ENCODE measurements at regions not wholly inside any gene's neighbourhood (a gene's known extent, or its start where the extent isn't known, plus 50 kb on each side); places are given as distances from the start of the nearest gene placed in this dataset.

DNA sequence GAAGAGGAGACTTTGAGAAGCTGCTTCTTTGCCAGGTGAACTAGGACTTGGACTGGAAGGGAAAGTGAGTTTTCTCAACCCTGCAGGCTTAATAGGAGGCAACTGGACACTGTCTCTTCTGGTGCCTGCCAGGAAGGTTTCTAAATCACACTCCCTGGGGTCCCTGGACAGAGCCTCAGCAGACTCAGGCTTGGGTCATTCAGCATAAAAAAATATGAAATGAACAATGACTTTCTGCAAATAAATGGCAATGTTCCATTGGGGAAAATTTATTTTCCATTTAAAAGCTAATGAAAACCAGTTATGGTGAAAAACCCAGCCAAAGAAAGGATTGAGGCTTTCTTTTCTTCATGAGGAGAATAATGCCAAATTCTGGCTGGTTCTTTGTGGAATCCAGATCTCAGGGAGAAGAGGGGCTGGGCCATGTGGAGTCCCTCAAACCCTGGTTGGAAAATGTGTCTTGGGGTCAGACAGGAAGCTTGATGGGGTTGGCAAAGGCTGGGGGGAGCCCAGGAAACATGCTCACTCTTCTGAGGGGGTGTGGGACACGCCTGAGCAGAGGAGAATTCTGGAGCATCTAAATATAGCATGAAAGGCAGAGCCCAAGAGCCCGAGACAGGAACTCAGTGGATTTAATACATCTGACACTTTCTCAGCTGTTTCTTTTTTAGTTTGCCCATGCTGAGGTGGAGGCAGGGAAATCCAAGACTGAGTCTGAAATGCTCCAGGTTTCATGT lies 65.2 kb upstream of the EMX2 start:
- no peaks in the 10 kb centered on the region for H3K9me3 ChIP-seq (ENCODE audit: control insufficient read depth, insufficient read depth, low read depth, low read length)
- H3K4me3 ChIP-seq (ENCODE audit: low read depth in 2 of 2, low read length in 2 of 2), result no peak overlapping the region
- peaks cover 3% of the 10 kb centered on the region; the same call in 1 of the 2 replicates for H3K27me3 ChIP-seq (ENCODE audit: control insufficient read depth, insufficient read depth, low read length)
- ChIA-PET CTCF (interaction anchor here (1.0 to 1.2 kb wide), 2 partner anchors 34 to 132 kb away, joined by 3 to 10 read pairs; no protein-coding TSS in a partner anchor), POLR2A (no interaction called here)
- H3K27ac ChIP-seq (ENCODE audit: low read length), result no peak overlapping the region
- intact Hi-C loops (cut with micrococcal nuclease; ENCODE audit: unreplicated experiment), result no loop called here
- BruUV-seq (replicated peaks), result no TSS peak
- DNase-seq (ENCODE audit: low read depth, low spot score) (no peak), ATAC-seq (no peak)
- no peak for TF ChIP-seq SIN3A (IDR thresholded peaks at IDR 0.05; ENCODE audit: borderline replicate concordance, insufficient read depth, low read depth, low read length)
- no peak for TF ChIP-seq TCF7L2 (IDR thresholded peaks at IDR 0.05; ENCODE audit: low read depth, low read length)
- TF ChIP-seq POLR2AphosphoS5 (IDR thresholded peaks at IDR 0.05; ENCODE audit: low read depth, low read length), result no peak
- TF ChIP-seq, protein P1, sequence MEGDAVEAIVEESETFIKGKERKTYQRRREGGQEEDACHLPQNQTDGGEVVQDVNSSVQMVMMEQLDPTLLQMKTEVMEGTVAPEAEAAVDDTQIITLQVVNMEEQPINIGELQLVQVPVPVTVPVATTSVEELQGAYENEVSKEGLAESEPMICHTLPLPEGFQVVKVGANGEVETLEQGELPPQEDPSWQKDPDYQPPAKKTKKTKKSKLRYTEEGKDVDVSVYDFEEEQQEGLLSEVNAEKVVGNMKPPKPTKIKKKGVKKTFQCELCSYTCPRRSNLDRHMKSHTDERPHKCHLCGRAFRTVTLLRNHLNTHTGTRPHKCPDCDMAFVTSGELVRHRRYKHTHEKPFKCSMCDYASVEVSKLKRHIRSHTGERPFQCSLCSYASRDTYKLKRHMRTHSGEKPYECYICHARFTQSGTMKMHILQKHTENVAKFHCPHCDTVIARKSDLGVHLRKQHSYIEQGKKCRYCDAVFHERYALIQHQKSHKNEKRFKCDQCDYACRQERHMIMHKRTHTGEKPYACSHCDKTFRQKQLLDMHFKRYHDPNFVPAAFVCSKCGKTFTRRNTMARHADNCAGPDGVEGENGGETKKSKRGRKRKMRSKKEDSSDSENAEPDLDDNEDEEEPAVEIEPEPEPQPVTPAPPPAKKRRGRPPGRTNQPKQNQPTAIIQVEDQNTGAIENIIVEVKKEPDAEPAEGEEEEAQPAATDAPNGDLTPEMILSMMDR (IDR thresholded peaks at IDR 0.05), result no peak
- TF ChIP-seq, protein P2, sequence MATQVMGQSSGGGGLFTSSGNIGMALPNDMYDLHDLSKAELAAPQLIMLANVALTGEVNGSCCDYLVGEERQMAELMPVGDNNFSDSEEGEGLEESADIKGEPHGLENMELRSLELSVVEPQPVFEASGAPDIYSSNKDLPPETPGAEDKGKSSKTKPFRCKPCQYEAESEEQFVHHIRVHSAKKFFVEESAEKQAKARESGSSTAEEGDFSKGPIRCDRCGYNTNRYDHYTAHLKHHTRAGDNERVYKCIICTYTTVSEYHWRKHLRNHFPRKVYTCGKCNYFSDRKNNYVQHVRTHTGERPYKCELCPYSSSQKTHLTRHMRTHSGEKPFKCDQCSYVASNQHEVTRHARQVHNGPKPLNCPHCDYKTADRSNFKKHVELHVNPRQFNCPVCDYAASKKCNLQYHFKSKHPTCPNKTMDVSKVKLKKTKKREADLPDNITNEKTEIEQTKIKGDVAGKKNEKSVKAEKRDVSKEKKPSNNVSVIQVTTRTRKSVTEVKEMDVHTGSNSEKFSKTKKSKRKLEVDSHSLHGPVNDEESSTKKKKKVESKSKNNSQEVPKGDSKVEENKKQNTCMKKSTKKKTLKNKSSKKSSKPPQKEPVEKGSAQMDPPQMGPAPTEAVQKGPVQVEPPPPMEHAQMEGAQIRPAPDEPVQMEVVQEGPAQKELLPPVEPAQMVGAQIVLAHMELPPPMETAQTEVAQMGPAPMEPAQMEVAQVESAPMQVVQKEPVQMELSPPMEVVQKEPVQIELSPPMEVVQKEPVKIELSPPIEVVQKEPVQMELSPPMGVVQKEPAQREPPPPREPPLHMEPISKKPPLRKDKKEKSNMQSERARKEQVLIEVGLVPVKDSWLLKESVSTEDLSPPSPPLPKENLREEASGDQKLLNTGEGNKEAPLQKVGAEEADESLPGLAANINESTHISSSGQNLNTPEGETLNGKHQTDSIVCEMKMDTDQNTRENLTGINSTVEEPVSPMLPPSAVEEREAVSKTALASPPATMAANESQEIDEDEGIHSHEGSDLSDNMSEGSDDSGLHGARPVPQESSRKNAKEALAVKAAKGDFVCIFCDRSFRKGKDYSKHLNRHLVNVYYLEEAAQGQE (IDR thresholded peaks at IDR 0.05; ENCODE audit: insufficient read depth in 1 of 2, low read depth in 2 of 2, low read length in 1 of 2), result no peak
- in situ Hi-C loops (cut with HindIII; ENCODE audit: low pct_unique_long_range_greater_than_20kb, low sequenced_read_pairs), result no loop called here
- no peaks in the 10 kb centered on the region for H3K4me1 ChIP-seq (ENCODE audit: control insufficient read depth, insufficient read depth, low read length)
- no peaks in the 10 kb centered on the region for H3K36me3 ChIP-seq (ENCODE audit: control insufficient read depth, insufficient read depth, low read length)

DNA sequence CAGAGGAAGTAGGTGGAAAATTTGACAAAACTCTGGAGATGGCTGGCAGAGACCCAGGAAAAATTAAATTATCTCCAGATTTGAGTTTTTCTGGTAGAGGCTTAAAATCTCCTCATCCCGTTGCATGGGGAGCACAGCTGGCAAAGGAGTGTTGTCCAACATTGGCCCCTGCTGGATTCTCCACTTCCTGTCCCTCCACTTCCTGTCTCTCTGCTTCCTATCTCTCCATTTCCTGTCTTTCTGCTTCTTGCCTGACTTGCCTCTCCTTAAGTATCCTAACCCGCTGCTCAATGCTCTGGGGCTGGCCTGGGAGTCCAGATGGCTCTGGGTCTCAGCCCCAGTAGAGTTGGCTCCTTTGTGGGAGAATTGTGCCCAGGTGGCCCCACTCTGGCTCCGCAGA lies 65.8 kb upstream of the EMX2 start:
- ChIA-PET CTCF (interaction anchor here (0.7 kb wide), 1 partner anchor 265 kb away, joined by 3 read pairs; no protein-coding TSS in a partner anchor), POLR2A (no interaction called here)
- Histone ChIP-seq H3K4me1 (ENCODE audit: control insufficient read depth, insufficient read depth, low read length) (no peaks in the 10 kb centered on the region), H3K4me3 (ENCODE audit: low read depth in 2 of 2, low read length in 2 of 2) (no peak overlapping the region), H3K36me3 (ENCODE audit: control insufficient read depth, insufficient read depth, low read length) (no peaks in the 10 kb centered on the region), H3K9me3 (ENCODE audit: control insufficient read depth, insufficient read depth, low read depth, low read length) (no peaks in the 10 kb centered on the region), H3K27ac (ENCODE audit: low read length) (no peak overlapping the region), H3K27me3 (ENCODE audit: control insufficient read depth, insufficient read depth, low read length) (peaks cover 7% of the 10 kb centered on the region; the same call in 1 of the 2 replicates)
- TF ChIP-seq POLR2AphosphoS5 (IDR thresholded peaks at IDR 0.05; ENCODE audit: low read depth, low read length), result no peak
- TF ChIP-seq, protein P1 (IDR thresholded peaks at IDR 0.05), result no peak
- no peak for TF ChIP-seq TCF7L2 (IDR thresholded peaks at IDR 0.05; ENCODE audit: low read depth, low read length)
- no peak for TF ChIP-seq SIN3A (IDR thresholded peaks at IDR 0.05; ENCODE audit: borderline replicate concordance, insufficient read depth, low read depth, low read length)
- TF ChIP-seq, protein P2 (IDR thresholded peaks at IDR 0.05; ENCODE audit: insufficient read depth in 1 of 2, low read depth in 2 of 2, low read length in 1 of 2), result no peak
- no TSS peak for BruUV-seq (replicated peaks)
- ATAC-seq (no peak), DNase-seq (ENCODE audit: low read depth, low spot score) (no peak)
- intact Hi-C loops (cut with micrococcal nuclease; ENCODE audit: unreplicated experiment), result no loop called here
- in situ Hi-C loops (cut with HindIII; ENCODE audit: low pct_unique_long_range_greater_than_20kb, low sequenced_read_pairs), result no loop called here
